GM21423 (cell line): ENCODE measurements at regions not wholly inside any gene's neighbourhood (a gene's known extent, or its start where the extent isn't known, plus 50 kb on each side); places are given as distances from the start of the nearest gene placed in this dataset.
"Not testable (repeated sequence)": the region's sequence is repeated elsewhere in the genome, so short reads cannot be mapped to it uniquely, and the experiment has no call there.

Experiments
- ATAC-seq: cut with Tn5 transposase; IDR thresholded peaks from one replicate; pipeline ENCODE4 v1.9.1; 2021; ENCODE audit warnings: mild to moderate bottlenecking, moderate library complexity; ENCODE audit not compliant: unreplicated experiment

DNA sequence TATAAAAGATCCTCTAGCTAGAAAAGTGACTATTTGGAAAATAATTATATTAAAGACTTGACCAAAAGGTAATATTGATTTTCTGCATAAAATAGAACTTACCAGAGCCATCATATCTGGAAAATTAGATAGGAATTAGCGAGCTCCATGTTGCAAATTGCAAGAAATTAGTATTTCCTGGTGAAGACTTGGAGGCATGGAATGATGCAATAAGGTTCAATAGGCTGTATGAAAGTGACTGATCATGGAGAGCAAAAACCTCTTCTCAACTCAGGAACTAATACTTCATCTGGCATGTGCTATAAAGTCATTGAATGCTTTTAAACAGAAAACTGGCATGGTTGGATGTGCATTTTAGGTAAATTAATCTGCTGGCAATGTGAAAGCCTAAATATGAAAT lies 66.3 kb upstream of the UFM1 start:
- no peak for ATAC-seq

- ATAC-seq: no peak
Observed at GRCh38 chr13:38265132-38265497, 84.5 kb upstream of the UFM1 start.

DNA sequence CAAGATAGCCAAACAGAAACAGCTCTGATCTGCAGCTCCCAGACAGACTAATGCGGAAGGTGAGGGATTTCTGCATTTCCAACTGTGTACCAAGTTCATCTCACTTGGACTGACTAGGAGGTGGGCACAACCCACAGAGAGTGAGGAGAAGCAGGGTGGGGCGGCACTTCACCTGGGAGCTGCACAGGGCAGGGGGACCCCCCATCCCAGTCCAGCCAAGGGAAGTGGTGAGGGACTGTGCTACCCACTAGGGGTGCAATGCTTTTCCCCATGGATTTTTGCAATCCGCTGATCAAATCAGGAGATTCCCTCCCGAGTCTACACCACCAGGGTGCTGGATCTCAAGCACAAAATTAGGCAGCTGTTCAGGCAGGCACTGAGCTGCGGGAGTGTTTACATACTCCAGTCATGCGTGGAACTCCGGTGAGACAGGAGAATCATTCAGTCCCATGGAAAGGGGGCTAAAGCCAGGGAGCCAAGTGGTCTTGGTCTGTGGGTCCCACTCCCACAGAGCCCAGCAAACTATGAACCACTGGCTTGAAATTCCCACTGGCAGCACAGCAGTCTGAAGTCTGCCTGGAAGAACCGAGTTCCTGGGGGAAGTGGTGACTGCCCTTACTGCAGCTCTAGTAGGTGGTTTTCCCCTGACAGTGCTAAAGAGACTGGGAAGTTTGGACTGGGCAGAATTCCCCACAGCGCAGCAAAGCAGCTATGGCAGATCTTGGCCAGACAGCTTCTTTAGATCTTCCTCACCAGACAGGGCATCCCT lies 85.1 kb upstream of the UFM1 start:
- ATAC-seq: no peak

- ATAC-seq: no peak
Observed at GRCh38 chr13:38262211-38262610, 87.4 kb upstream of the UFM1 start.

GRCh38 chr13:38255600-38255999 lies 94.1 kb upstream of the UFM1 start:
- no peak for ATAC-seq

DNA sequence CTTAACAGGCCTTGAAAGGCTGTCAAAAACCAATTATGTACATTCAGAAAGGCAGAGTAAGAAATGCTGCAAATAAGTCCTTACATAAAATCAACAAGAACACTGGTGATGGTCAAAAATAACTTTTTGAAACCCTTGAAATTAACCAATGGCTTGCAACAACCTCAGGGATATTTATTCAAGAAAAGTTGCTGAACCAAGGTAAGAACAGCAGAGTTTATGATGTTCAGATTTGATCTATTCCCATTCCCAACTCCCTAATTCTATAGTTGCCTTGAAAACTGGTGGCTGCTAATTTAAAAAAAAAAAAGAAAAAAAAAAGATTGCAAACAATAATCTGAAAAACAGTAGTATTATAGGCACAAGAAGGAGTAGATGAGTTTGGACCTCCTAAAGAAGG lies 109.8 kb upstream of the UFM1 start:
- ATAC-seq: no peak

GRCh38 chr13:38228322-38228721 lies 121.3 kb upstream of the UFM1 start:
- ATAC-seq: no peak

- no peak for ATAC-seq
Observed at GRCh38 chr13:38226496-38226895, 123.2 kb upstream of the UFM1 start.

DNA sequence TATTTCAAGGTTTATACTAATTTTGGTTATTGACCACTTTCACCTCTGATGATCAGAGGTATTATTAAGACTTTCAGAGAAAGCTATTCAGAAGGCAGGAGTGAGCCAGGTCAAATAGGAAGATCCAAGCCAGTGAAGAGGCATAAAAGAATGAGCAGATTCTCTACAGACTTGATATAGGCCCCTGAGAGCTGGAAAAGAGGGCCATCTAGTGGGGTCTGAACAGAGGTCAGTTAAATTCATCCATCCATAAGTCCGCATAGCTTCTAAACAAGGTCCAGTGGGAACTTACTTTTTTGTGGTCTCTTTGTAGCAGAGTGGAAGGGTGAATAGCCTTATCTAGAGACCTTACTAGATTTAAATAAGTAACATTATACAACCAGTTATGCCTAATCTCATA lies 126.6 kb upstream of the UFM1 start:
- no peak for ATAC-seq

DNA sequence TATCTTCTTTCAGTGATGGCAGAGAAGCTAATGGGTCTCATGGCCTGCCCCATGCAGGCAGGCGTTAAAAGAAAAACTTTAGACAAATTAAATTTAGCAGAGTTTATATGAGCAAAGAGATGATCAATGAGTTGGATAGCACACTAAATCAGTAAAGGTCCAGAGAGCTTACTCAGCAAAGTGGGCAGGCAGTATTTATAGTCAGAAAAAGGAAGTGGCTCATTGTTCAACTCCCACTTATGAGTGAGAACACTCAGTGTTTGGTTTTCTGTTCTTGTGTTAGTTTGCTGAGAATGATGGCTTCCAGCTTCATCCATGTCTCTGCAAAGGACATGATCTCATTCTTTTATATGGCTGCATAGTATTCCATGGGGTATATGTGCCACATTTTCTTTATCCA lies 128.5 kb upstream of the UFM1 start:
- ATAC-seq: not testable (repeated sequence)

DNA sequence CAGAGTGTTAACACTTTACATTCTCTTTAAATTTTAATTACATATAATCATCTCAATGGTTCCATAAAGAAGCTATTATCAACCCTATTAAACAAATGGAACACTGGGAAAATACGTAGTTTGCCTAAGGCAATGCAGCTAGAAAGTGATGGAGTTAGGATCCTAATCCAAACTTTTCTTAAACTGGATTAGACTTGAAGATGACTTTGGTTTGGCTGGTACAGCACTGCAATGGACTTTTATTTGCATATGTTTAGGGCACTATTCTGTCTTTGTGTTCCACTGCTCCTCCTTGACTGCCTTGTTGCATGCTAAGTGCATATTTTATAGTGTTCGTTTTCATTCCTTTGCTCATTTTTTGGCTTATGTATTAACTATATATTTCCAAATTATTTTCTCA lies 133.5 kb upstream of the UFM1 start:
- no peak for ATAC-seq

GRCh38 chr13:38213314-38213713 lies 136.3 kb upstream of the UFM1 start:
- ATAC-seq: no peak

GRCh38 chr13:38210928-38211596 lies 138.6 kb upstream of the UFM1 start:
- ATAC-seq: no peak

DNA sequence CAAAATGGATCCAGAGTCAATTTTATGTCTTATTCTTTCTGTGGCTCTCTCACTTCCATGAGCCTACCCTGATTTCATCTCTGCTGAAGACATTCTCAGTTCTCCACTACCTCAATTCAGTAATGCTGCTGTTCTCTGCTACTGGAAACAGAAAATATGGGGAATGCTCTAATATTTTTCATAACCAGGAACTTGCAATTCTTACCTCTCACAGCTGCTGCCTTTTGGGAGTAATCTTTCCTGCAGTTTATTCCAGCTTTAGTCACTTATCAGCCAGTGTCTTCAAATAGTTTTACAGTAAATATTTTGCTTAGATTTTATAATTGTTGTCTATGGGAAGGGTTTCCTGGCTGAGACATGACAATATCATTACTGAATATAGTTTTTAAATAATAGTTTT lies 145.1 kb upstream of the UFM1 start:
- ATAC-seq: no peak

GRCh38 chr13:38202740-38203139 lies 146.9 kb upstream of the UFM1 start:
- no peak for ATAC-seq

- ATAC-seq: no peak
Observed at GRCh38 chr13:38191016-38191415, 158.6 kb upstream of the UFM1 start.

- ATAC-seq: peak; percentile 54
Observed at GRCh38 chr13:38180670-38181069, 169.0 kb upstream of the UFM1 start.

DNA sequence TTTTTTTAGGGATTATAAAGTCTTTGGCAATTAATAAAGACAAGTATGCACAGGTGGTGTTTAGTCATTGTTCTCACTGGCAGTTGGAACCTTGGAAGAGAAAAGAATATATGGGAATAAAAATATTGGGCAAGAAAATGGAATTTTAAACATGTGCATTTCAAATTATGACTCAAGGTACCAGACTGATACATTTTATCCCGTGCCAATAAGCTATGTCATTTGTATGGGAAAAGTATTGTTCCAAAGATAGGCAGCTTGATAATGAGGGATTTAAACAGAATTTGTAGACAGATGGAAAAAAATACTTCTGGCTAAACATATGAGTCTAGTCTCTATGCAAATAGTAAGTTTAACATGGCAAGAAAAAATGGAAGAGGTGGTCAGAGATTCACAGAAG lies 169.5 kb upstream of the UFM1 start:
- no peak for ATAC-seq

DNA sequence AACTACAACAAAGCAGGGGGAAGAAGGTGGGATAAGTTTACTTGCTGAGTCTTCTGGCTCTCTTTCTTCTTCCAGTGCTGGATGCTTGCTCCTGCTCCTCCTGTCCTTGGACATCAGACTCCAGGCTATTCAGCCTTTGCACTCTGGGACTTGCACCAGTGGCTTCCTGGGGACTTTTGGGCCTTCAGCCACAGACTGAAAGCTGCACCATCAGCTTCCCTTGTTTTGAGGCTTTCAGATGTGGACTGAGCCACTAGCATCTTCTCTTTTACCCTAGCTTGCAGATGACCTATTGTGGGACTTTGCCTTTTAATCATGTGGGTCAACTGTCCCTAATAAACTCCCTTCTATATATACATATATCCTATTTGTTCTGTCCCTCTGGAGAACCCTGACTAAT lies 173.0 kb upstream of the UFM1 start:
- no peak for ATAC-seq

GRCh38 chr13:38173403-38173802 lies 176.2 kb upstream of the UFM1 start:
- ATAC-seq: no peak

GRCh38 chr13:38167164-38167822 lies 182.4 kb upstream of the UFM1 start:
- ATAC-seq: peak; percentile 97

DNA sequence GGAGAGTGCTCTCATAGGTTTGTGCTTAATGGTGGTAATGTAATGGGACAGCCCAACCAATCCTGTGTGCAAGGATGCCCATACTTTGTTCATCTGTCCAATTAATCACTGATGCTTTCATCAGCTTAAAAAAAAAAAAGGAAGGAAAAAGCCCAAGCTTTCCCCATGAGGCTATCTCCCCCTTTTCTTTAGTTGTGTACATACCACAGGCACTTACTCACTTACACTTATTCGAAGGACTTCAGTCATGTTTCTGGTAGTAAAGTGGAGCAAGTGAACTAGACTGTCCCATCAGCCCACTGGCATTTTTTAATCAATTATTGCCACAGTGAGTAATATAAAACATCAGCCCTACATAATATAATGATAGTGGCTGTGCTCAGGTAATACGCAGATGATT lies 183.5 kb upstream of the UFM1 start:
- no peak for ATAC-seq
